GM18909 (cell line): ENCODE measurements at regions not wholly inside any gene's neighbourhood (a gene's known extent, or its start where the extent isn't known, plus 50 kb on each side); places are given as distances from the start of the nearest gene placed in this dataset.
"Not testable (repeated sequence)": the region's sequence is repeated elsewhere in the genome, so short reads cannot be mapped to it uniquely, and the experiment has no call there.

Source experiments
- ATAC-seq: cut with Tn5 transposase; IDR thresholded peaks from one replicate; pipeline ENCODE4 v1.9.1; 2021; ENCODE audit warnings: mild to moderate bottlenecking; ENCODE audit not compliant: unreplicated experiment, poor library complexity

GRCh38 chr18:5726011-5726410 is 169.3 kb downstream of the TMEM200C start:
- no peak for ATAC-seq

GRCh38 chr18:5721924-5722323 is 173.4 kb downstream of the TMEM200C start:
- ATAC-seq: no peak

- no peak for ATAC-seq
Measured at GRCh38 chr18:5720132-5720531, 175.2 kb downstream of the TMEM200C start.

GRCh38 chr18:5717256-5717655 is 173.5 kb upstream of the EPB41L3 start:
- no peak for ATAC-seq

- ATAC-seq: no peak
Measured at GRCh38 chr18:5710676-5711075, 166.9 kb upstream of the EPB41L3 start.

- ATAC-seq: no peak
Measured at GRCh38 chr18:5710235-5710634, 166.4 kb upstream of the EPB41L3 start.

GRCh38 chr18:5709476-5710095 is 165.8 kb upstream of the EPB41L3 start:
- ATAC-seq: no peak

- no peak for ATAC-seq
Measured at GRCh38 chr18:5707586-5707985, 163.8 kb upstream of the EPB41L3 start.

- ATAC-seq: no peak
Measured at GRCh38 chr18:5705393-5705792, 161.6 kb upstream of the EPB41L3 start.

- ATAC-seq: no peak
Measured at GRCh38 chr18:5704847-5705246, 161.1 kb upstream of the EPB41L3 start.

- ATAC-seq: not testable (repeated sequence)
Measured at GRCh38 chr18:5702016-5702415, 158.2 kb upstream of the EPB41L3 start.

- no peak for ATAC-seq
Measured at GRCh38 chr18:5693699-5694294, 150.0 kb upstream of the EPB41L3 start.

- ATAC-seq: no peak
Measured at GRCh38 chr18:5678779-5679406, 135.1 kb upstream of the EPB41L3 start.

GRCh38 chr18:5678278-5678677 is 134.5 kb upstream of the EPB41L3 start:
- no peak for ATAC-seq

GRCh38 chr18:5673616-5674015 is 129.8 kb upstream of the EPB41L3 start:
- no peak for ATAC-seq

GRCh38 chr18:5669585-5669984 is 125.8 kb upstream of the EPB41L3 start:
- no peak for ATAC-seq

GRCh38 chr18:5668087-5668715 is 124.4 kb upstream of the EPB41L3 start:
- no peak for ATAC-seq

GRCh38 chr18:5667356-5667755 is 123.6 kb upstream of the EPB41L3 start:
- ATAC-seq: no peak

- no peak for ATAC-seq
Measured at GRCh38 chr18:5662586-5663090, 118.8 kb upstream of the EPB41L3 start.

- no peak for ATAC-seq
Measured at GRCh38 chr18:5661179-5661578, 117.4 kb upstream of the EPB41L3 start.

- no peak for ATAC-seq
Measured at GRCh38 chr18:5653802-5654201, 110.0 kb upstream of the EPB41L3 start.
